HCT116 (cell line): ENCODE measurements at regions not wholly inside any gene's neighbourhood (a gene's known extent, or its start where the extent isn't known, plus 50 kb on each side); places are given as distances from the start of the nearest gene placed in this dataset.

Source experiments
- POLR2A ChIP-seq: IDR thresholded peaks from 2 replicates; pipeline ENCODE4 v1.7.0; 2011; ENCODE audit warnings: borderline replicate concordance; ENCODE audit not compliant: insufficient read depth, insufficient read length; ENCODE audit errors: extremely low read depth
- POLR2AphosphoS5 ChIP-seq: IDR thresholded peaks from 2 replicates; pipeline ENCODE4 v1.6.1; 2011; ENCODE audit warnings: mild to moderate bottlenecking, low read depth, low read length, moderate library complexity
- SP1 ChIP-seq: IDR thresholded peaks from 2 replicates; pipeline ENCODE4 v1.6.1; 2012; ENCODE audit warnings: low read depth
- ZNF274 ChIP-seq: fragments of 200-500 bp; sonication (Bioruptor generic); IDR thresholded peaks from 2 replicates; pipeline ENCODE4 v1.6.1; 2014; ENCODE audit warnings: mild to moderate bottlenecking, low read depth, low read length, inconsistent platforms
- TF ChIP-seq, protein P1 (sequence below), 3 experiments: fragments of 200-600 bp in 1 of 3; sonication (generic) in 1 of 3; IDR thresholded peaks in 2 of 3; conservative IDR thresholded peaks in 1 of 3; 2 replicates each; pipeline ENCODE4 v1.5.1; 2012 to 2017; ENCODE audit warnings: low read depth in 2 of 3, low read length in 2 of 3, antibody characterized with exemption in 1 of 3, borderline replicate concordance in 1 of 3, control low read depth in 1 of 3, mild to moderate bottlenecking in 1 of 3, mixed read lengths in 1 of 3, mixed run types in 1 of 3, moderate library complexity in 1 of 3; ENCODE audit not compliant: insufficient read depth in 1 of 3
- TF ChIP-seq, protein P2 (sequence below): IDR thresholded peaks from 2 replicates; pipeline ENCODE4 v1.6.1; 2012; ENCODE audit warnings: low read depth

DNA sequence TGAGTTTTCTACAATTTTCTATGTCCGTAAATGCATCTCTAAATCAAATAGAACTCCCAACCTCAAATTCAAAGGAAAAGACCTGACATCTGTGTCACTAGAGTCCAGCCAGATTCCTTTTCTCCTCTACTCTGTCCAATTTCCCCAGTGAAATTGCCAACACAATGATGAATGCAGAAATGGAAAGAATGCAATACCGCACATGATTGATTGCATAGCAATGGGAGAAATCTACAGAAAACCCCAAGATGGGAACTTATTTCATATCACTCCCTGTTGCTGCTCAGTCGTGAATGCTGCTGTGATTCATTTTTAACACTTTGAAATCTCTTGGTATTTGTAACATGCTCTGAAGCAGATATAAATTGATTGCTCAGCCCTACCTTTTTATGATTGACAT is 355.1 kb upstream of the TUSC1 start:
- TF ChIP-seq, protein P1, sequence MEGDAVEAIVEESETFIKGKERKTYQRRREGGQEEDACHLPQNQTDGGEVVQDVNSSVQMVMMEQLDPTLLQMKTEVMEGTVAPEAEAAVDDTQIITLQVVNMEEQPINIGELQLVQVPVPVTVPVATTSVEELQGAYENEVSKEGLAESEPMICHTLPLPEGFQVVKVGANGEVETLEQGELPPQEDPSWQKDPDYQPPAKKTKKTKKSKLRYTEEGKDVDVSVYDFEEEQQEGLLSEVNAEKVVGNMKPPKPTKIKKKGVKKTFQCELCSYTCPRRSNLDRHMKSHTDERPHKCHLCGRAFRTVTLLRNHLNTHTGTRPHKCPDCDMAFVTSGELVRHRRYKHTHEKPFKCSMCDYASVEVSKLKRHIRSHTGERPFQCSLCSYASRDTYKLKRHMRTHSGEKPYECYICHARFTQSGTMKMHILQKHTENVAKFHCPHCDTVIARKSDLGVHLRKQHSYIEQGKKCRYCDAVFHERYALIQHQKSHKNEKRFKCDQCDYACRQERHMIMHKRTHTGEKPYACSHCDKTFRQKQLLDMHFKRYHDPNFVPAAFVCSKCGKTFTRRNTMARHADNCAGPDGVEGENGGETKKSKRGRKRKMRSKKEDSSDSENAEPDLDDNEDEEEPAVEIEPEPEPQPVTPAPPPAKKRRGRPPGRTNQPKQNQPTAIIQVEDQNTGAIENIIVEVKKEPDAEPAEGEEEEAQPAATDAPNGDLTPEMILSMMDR (IDR thresholded peaks at IDR 0.05 in 2 of 3, conservative IDR thresholded peaks at IDR 0.05 in 1 of 3; ENCODE audit: borderline replicate concordance in 1 of 3, insufficient read depth in 1 of 3, low read depth in 2 of 3, low read length in 2 of 3): no peak
- TF ChIP-seq POLR2A (no peak), POLR2AphosphoS5 (no peak), SP1 (no peak), ZNF274 (no peak)
- TF ChIP-seq, protein P2, sequence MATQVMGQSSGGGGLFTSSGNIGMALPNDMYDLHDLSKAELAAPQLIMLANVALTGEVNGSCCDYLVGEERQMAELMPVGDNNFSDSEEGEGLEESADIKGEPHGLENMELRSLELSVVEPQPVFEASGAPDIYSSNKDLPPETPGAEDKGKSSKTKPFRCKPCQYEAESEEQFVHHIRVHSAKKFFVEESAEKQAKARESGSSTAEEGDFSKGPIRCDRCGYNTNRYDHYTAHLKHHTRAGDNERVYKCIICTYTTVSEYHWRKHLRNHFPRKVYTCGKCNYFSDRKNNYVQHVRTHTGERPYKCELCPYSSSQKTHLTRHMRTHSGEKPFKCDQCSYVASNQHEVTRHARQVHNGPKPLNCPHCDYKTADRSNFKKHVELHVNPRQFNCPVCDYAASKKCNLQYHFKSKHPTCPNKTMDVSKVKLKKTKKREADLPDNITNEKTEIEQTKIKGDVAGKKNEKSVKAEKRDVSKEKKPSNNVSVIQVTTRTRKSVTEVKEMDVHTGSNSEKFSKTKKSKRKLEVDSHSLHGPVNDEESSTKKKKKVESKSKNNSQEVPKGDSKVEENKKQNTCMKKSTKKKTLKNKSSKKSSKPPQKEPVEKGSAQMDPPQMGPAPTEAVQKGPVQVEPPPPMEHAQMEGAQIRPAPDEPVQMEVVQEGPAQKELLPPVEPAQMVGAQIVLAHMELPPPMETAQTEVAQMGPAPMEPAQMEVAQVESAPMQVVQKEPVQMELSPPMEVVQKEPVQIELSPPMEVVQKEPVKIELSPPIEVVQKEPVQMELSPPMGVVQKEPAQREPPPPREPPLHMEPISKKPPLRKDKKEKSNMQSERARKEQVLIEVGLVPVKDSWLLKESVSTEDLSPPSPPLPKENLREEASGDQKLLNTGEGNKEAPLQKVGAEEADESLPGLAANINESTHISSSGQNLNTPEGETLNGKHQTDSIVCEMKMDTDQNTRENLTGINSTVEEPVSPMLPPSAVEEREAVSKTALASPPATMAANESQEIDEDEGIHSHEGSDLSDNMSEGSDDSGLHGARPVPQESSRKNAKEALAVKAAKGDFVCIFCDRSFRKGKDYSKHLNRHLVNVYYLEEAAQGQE: no peak
